ENCODE measurements at regions not wholly inside any gene's neighbourhood (a gene's known extent, or its start where the extent isn't known, plus 50 kb on each side); places are given as distances from the start of the nearest gene placed in this dataset.

GRCh38 chr13:84132491-84132890, 250.2 kb upstream of the SLITRK1 start:
- TF ChIP-seq POLR2AphosphoS5 (IDR thresholded peaks at IDR 0.05; ENCODE audit: low read depth, low read length) (no peak), TAF1 (IDR thresholded peaks at IDR 0.05; ENCODE audit: borderline replicate concordance, insufficient read depth, low read length) (no peak), REST (IDR thresholded peaks at IDR 0.05; ENCODE audit: insufficient read depth in 1 of 2, low read depth in 2 of 2, low read length in 2 of 2) (no peak), SIN3A (IDR thresholded peaks at IDR 0.05; ENCODE audit: borderline replicate concordance, insufficient read depth, low read length) (no peak)
